ENCODE measurements at regions not wholly inside any gene's neighbourhood (a gene's known extent, or its start where the extent isn't known, plus 50 kb on each side); places are given as distances from the start of the nearest gene placed in this dataset.

DNA sequence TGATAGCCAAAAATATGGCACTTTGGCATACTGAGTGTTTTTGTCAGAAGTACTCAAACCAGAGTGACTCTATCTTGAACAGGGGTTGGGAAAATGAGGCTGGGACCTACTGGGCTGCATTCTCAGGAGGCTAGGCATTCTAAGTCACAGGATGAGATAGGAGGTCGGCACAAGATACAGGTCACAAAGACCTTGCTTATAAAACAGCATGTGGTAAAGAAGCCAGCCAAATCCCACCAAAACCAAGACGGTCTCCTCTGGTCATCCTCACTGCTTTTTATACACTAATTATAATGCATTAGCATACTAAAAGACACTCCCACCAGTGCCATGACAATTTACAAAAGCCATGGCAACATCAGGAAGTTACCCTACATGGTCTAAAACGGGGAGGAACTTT is 985.1 kb downstream of the HACE1 start (continued):
- TF ChIP-seq, protein P1, sequence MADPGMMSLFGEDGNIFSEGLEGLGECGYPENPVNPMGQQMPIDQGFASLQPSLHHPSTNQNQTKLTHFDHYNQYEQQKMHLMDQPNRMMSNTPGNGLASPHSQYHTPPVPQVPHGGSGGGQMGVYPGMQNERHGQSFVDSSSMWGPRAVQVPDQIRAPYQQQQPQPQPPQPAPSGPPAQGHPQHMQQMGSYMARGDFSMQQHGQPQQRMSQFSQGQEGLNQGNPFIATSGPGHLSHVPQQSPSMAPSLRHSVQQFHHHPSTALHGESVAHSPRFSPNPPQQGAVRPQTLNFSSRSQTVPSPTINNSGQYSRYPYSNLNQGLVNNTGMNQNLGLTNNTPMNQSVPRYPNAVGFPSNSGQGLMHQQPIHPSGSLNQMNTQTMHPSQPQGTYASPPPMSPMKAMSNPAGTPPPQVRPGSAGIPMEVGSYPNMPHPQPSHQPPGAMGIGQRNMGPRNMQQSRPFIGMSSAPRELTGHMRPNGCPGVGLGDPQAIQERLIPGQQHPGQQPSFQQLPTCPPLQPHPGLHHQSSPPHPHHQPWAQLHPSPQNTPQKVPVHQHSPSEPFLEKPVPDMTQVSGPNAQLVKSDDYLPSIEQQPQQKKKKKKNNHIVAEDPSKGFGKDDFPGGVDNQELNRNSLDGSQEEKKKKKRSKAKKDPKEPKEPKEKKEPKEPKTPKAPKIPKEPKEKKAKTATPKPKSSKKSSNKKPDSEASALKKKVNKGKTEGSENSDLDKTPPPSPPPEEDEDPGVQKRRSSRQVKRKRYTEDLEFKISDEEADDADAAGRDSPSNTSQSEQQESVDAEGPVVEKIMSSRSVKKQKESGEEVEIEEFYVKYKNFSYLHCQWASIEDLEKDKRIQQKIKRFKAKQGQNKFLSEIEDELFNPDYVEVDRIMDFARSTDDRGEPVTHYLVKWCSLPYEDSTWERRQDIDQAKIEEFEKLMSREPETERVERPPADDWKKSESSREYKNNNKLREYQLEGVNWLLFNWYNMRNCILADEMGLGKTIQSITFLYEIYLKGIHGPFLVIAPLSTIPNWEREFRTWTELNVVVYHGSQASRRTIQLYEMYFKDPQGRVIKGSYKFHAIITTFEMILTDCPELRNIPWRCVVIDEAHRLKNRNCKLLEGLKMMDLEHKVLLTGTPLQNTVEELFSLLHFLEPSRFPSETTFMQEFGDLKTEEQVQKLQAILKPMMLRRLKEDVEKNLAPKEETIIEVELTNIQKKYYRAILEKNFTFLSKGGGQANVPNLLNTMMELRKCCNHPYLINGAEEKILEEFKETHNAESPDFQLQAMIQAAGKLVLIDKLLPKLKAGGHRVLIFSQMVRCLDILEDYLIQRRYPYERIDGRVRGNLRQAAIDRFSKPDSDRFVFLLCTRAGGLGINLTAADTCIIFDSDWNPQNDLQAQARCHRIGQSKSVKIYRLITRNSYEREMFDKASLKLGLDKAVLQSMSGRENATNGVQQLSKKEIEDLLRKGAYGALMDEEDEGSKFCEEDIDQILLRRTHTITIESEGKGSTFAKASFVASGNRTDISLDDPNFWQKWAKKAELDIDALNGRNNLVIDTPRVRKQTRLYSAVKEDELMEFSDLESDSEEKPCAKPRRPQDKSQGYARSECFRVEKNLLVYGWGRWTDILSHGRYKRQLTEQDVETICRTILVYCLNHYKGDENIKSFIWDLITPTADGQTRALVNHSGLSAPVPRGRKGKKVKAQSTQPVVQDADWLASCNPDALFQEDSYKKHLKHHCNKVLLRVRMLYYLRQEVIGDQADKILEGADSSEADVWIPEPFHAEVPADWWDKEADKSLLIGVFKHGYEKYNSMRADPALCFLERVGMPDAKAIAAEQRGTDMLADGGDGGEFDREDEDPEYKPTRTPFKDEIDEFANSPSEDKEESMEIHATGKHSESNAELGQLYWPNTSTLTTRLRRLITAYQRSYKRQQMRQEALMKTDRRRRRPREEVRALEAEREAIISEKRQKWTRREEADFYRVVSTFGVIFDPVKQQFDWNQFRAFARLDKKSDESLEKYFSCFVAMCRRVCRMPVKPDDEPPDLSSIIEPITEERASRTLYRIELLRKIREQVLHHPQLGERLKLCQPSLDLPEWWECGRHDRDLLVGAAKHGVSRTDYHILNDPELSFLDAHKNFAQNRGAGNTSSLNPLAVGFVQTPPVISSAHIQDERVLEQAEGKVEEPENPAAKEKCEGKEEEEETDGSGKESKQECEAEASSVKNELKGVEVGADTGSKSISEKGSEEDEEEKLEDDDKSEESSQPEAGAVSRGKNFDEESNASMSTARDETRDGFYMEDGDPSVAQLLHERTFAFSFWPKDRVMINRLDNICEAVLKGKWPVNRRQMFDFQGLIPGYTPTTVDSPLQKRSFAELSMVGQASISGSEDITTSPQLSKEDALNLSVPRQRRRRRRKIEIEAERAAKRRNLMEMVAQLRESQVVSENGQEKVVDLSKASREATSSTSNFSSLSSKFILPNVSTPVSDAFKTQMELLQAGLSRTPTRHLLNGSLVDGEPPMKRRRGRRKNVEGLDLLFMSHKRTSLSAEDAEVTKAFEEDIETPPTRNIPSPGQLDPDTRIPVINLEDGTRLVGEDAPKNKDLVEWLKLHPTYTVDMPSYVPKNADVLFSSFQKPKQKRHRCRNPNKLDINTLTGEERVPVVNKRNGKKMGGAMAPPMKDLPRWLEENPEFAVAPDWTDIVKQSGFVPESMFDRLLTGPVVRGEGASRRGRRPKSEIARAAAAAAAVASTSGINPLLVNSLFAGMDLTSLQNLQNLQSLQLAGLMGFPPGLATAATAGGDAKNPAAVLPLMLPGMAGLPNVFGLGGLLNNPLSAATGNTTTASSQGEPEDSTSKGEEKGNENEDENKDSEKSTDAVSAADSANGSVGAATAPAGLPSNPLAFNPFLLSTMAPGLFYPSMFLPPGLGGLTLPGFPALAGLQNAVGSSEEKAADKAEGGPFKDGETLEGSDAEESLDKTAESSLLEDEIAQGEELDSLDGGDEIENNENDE (IDR thresholded peaks at IDR 0.05; ENCODE audit: low read depth, low read length): no peak
- TF ChIP-seq BHLHE40 (IDR thresholded peaks at IDR 0.05; ENCODE audit: low read length): no peak
- no peak for TF ChIP-seq HDAC8 (tag; IDR thresholded peaks at IDR 0.05)
